ENCODE measurements at regions not wholly inside any gene's neighbourhood (a gene's known extent, or its start where the extent isn't known, plus 50 kb on each side); places are given as distances from the start of the nearest gene placed in this dataset.

DNA sequence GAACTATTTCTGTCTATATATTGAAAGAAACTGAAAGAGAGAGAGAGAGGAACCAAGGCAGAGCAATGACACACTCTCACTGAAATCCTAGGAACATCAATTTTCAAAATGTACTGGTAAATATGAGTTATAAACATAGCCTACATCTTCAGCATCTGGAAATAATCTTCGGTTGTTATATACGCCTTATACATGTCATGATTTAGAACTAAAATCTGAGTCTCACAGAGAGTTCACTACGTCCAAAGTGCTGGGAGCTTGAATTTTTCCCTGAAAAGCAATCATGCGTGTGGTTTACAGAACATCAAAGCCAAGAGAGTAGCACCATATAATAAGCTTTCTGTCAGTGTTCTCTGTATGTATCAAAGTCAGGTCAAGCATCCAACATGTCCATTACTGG is 420.0 kb upstream of the CBLB start:
- Histone ChIP-seq H3K27me3 (no peaks in the 10 kb centered on the region), H3K4me3 (no peak overlapping the region), H3K4me1 (no peaks in the 10 kb centered on the region), H3K27ac (no peak overlapping the region), H3K9me3 (no peaks in the 10 kb centered on the region), H3K36me3 (no peaks in the 10 kb centered on the region)
- TF ChIP-seq, protein P1, sequence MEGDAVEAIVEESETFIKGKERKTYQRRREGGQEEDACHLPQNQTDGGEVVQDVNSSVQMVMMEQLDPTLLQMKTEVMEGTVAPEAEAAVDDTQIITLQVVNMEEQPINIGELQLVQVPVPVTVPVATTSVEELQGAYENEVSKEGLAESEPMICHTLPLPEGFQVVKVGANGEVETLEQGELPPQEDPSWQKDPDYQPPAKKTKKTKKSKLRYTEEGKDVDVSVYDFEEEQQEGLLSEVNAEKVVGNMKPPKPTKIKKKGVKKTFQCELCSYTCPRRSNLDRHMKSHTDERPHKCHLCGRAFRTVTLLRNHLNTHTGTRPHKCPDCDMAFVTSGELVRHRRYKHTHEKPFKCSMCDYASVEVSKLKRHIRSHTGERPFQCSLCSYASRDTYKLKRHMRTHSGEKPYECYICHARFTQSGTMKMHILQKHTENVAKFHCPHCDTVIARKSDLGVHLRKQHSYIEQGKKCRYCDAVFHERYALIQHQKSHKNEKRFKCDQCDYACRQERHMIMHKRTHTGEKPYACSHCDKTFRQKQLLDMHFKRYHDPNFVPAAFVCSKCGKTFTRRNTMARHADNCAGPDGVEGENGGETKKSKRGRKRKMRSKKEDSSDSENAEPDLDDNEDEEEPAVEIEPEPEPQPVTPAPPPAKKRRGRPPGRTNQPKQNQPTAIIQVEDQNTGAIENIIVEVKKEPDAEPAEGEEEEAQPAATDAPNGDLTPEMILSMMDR (IDR thresholded peaks at IDR 0.05) = no peak
- TF ChIP-seq POLR2A (IDR thresholded peaks at IDR 0.05) = no peak
- no peak for DNase-seq
- intact Hi-C loops (cut with DNase I; ENCODE audit: low total_unique reads) = no loop called here

DNA sequence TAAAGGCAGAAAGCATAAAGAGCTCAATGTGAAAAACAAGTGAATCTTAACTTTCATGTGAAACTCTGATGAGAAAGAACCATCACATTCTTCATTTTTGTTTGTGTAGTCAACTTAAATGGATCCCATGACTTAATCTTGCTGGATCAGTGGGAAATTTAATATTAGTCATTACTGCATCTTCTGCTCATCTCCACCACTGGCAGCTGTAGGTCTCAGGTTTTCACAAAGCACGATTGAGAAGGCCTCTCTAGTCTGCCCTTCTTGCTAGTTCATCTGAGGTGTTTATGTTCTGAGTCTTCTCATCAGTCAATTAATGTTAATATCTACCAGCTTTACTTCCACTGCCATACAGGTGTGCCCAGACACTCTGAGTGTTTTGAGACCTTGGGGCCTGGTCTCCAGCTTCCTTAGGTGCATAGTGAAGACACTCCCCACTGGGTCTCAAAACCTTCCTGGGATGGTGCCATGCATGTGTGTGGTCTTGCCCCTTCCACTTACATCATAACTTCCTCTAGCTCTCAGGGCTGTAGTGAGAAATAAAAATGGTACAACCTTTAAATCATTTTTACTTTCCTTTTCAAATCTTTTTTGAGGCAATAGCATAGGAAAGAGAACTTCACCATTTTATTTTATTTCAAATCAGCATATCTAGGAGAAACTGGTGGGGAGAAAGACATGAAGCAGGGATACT is 421.6 kb upstream of the CBLB start:
- Histone ChIP-seq H3K36me3 (no peaks in the 10 kb centered on the region), H3K27me3 (no peaks in the 10 kb centered on the region), H3K4me3 (no peak overlapping the region), H3K4me1 (no peaks in the 10 kb centered on the region), H3K9me3 (no peaks in the 10 kb centered on the region), H3K27ac (no peak overlapping the region)
- intact Hi-C loops (cut with DNase I; ENCODE audit: low total_unique reads) = no loop called here
- TF ChIP-seq, protein P1 (IDR thresholded peaks at IDR 0.05) = no peak
- TF ChIP-seq POLR2A (IDR thresholded peaks at IDR 0.05) = no peak
- DNase-seq = no peak

DNA sequence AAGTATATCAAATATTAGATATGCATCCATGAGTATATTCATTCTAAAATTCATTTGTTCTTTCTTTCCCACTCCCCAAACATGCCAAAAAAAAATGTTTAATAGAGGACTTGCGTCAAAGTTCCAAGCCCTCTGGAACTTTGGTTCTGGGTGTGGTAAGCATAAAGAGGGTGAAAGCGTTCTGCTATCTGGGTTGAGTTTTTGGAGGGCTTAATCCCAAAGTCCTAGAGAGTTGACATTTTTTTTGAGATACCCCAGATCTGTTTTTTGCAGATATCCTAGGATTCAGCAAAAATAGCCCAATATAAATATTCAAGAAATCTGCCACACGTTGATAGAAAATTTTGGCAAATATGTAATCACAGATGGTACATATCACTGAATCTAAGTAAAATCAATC is 424.3 kb upstream of the CBLB start:
- no peaks in the 10 kb centered on the region for H3K9me3 ChIP-seq
- H3K4me3 ChIP-seq = no peak overlapping the region
- intact Hi-C loops (cut with DNase I; ENCODE audit: low total_unique reads) = no loop called here
- no peaks in the 10 kb centered on the region for H3K36me3 ChIP-seq
- DNase-seq = no peak
- H3K27me3 ChIP-seq = no peaks in the 10 kb centered on the region
- TF ChIP-seq, protein P1 (IDR thresholded peaks at IDR 0.05) = no peak
- TF ChIP-seq POLR2A (IDR thresholded peaks at IDR 0.05) = no peak
- no peaks in the 10 kb centered on the region for H3K4me1 ChIP-seq
- no peak overlapping the region for H3K27ac ChIP-seq

DNA sequence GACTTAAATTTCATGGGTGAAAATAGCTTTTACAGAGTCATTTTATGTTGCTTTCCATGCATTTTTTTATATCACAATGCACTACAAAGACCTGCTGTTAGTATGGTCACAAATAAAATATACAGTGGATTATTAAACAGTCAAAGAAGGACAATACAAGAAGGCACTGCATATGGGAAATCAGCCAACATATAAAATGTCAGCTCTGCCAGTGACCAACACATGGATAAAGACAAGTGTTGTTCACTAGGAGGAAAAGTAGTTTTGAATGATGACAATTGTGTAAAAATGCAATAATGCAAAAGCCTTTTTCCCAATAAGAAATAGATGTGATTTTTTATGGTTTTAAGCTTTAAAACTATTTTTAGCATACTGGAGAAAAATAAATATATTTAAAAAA is 425.3 kb upstream of the CBLB start:
- DNase-seq = no peak

DNA sequence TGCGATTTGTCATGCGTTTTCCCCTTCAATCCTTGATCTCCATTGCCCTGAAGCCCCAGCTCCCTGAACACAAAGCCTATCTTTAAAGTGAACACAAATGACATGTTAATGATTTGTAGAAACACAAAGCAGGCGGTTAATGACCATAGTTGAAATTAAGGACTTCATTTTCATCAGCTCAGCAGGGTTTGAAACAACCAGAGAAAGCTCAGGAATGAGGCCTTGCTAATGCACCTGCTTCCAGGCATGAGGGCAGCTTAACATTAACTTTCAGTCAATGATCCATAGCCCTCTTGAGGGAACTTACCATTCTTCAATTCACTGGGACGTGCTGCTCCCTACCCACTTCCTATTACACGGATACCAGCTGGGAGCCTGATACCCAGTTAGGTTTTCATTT is 427.2 kb upstream of the CBLB start:
- TF ChIP-seq, protein P1 (IDR thresholded peaks at IDR 0.05) = no peak
- TF ChIP-seq POLR2A (IDR thresholded peaks at IDR 0.05) = no peak
- intact Hi-C loops (cut with DNase I; ENCODE audit: low total_unique reads) = no loop called here

More for the DNA sequence above, 425.3 kb upstream of the CBLB start:
- Histone ChIP-seq H3K4me1 (no peaks in the 10 kb centered on the region), H3K27ac (no peak overlapping the region), H3K9me3 (no peaks in the 10 kb centered on the region), H3K27me3 (no peaks in the 10 kb centered on the region), H3K36me3 (no peaks in the 10 kb centered on the region), H3K4me3 (no peak overlapping the region)
- intact Hi-C loops (cut with DNase I; ENCODE audit: low total_unique reads) = no loop called here
- TF ChIP-seq, protein P1 (IDR thresholded peaks at IDR 0.05) = no peak
- TF ChIP-seq POLR2A (IDR thresholded peaks at IDR 0.05) = no peak

More for the DNA sequence above, 427.2 kb upstream of the CBLB start:
- H3K36me3 ChIP-seq = no peaks in the 10 kb centered on the region
- no peaks in the 10 kb centered on the region for H3K4me1 ChIP-seq
- H3K27ac ChIP-seq = no peak overlapping the region
- H3K27me3 ChIP-seq = no peaks in the 10 kb centered on the region
- no peak overlapping the region for H3K4me3 ChIP-seq
- no peaks in the 10 kb centered on the region for H3K9me3 ChIP-seq
- DNase-seq = no peak

Data from uterus (tissue), 3 donors.